T47D (cell line): ENCODE measurements at regions not wholly inside any gene's neighbourhood (a gene's known extent, or its start where the extent isn't known, plus 50 kb on each side); places are given as distances from the start of the nearest gene placed in this dataset.

Experiments used
- DNase-seq, 2 experiments: peaks; one replicate each; pipeline versions ENCODE4 v3.0.0 to v3.0.0-alpha.2; 2011 to 2012; ENCODE audit warnings: low read depth in 1 of 2, low spot score in 1 of 2
- JUND ChIP-seq: IDR thresholded peaks from 2 replicates; pipeline ENCODE4 v1.6.1; 2012; ENCODE audit warnings: low read depth
- in situ Hi-C: cut with HindIII; loops from 2 replicates; pipeline ENCODE4 v1.10.0; 2016; ENCODE audit warnings: low sequenced_read_pairs, low pct_unique_long_range_greater_than_20kb

DNA sequence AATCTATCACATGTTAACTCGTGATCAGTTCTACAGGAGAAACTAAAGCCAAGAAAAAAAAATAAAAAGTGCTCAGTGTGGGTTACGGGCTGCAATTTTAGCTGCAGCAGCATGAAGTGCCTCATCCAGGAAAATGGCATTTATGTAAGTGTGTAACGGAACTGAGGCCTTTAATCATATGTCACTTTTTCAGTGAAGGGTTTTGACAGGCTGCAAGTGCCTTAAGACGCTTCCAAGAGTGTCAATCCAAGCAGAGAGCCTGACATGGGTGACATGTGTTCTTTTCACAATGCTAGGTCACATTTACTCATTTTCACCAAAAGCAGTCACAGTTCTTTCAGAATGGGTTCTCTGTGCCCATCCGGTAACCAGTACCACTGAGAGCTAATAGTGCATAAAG is 604.6 kb downstream of the RAB28 start:
- in situ Hi-C loops, result no loop called here
- no peak for TF ChIP-seq JUND
- DNase-seq, result no peak

DNA sequence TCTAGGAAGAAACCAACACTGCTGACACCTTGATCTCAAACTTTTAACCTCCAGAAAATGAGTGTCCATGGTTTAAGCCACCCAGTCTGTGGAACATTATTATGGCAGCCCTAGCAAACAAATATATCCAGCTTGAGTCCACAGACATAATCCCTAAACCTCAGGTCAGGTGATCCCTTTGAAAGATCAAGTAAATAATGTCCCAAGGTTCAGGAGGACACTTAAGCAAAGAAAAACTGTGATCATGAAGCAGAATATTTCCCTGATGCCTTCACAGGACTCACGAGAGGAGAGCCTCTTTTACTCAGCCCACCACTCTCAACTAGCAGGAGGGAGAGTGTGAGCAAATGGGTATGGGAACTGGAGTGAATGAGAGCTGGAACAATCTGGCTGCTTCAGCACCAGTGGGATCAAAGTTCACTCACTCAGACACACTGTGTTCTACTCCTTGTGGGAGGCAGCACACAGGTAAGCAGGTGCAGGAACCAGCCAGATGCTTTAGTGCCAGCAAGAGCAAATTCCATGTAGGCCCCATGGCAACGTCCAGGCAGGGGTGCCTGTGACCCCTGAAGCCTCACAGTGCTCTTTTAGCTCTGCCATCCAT is 608.4 kb downstream of the RAB28 start:
- in situ Hi-C loops, result no loop called here
- TF ChIP-seq JUND, result no peak
- DNase-seq, result no peak

- in situ Hi-C loops, result no loop called here
- no peak for DNase-seq
- no peak for TF ChIP-seq JUND
Measured at GRCh38 chr4:12873351-12873750, 610.8 kb downstream of the RAB28 start.

- TF ChIP-seq JUND, result no peak
- peak in 1 of 2 experiments; percentile 39 for DNase-seq
- in situ Hi-C loops, result no loop called here
Measured at GRCh38 chr4:12861422-12861821, 622.7 kb downstream of the RAB28 start.

DNA sequence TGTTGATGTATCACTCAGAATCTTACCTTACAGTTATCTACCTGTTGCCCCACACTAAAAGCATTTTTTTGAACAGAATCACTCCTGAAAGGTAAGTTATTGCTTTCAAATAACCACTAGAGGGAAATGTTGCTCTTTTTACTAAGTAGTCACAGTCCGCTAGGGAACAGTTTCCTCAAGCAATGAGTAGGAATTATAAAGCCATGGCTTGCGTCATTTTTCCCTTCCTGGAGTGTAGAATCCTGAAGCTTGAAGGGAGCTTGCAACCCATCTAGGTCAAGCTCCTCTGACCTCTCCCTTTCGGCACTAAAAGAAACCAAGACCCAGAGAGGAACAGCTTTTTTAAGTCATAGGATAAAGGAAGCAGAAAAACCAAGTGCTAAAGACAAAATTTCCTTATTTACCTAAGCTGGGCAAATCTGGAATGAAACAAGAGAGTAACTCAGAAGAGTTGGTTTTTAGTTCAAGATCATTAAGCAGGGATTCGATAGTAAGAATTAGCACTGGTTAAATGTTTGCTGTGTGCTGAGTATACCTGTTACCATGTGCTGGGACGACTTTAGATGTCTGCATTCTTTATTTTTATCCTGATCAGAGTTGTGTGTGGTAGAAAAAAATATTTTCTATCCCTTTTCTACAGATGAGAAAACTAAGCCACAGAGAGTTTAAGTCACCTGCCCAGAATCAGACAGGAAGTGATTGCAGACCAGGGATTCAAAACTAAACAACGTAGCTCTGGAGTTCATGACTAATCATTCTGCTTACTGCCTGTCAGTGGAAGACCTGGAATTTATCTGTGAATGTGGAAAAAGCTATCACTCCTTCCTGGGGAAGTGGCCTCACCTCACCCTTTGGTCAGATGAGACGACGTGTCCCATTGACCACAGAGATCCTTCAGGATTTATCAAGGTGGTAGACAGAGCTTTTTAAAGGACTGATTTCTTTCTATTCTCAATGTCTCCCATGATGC is 631.5 kb downstream of the RAB28 start:
- TF ChIP-seq JUND, result no peak
- in situ Hi-C loops, result no loop called here
- DNase-seq, result peak; percentile 18 to 76

GRCh38 chr4:12846368-12846767 is 637.8 kb downstream of the RAB28 start:
- in situ Hi-C loops, result no loop called here
- no peak for TF ChIP-seq JUND
- DNase-seq, result no peak

DNA sequence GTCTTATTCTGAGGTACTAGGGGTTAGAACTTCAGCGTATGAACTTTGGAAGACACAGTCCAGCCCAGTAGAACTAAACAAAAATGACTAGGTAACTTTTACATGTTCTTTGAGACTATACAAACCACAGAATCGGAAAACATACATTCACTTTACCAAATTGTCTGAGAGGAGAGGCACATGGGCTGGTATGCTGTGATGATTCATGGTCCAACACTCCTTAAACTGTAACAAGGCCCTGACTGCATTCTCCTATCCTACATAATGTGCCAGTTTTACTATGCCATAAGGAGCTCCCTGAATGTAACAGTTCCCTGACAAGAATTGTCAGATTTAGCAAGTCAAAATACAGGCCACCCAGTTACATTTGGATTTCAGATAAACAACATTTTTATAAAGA is 640.0 kb downstream of the RAB28 start:
- TF ChIP-seq JUND, result no peak
- DNase-seq, result no peak
- in situ Hi-C loops, result no loop called here

DNA sequence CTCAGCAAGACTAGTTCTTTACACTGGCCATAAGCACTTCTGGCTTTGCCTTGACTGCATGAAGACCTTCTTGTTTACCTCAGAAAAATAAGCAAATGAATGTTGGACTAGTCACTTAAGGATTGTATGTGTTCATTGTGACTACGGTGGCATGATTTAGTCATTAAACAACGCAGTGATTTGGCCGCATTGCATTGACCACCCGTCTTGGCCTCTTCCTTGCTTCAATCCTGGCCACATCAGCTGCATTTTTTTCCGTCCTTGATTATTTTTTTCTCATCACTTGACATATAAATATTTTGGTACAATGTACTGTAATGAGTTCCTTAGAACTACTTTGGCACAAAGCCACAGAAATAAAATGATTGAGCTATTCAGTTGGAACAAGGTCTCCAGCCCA is 656.2 kb downstream of the RAB28 start:
- in situ Hi-C loops, result no loop called here
- DNase-seq, result no peak
- no peak for TF ChIP-seq JUND

DNA sequence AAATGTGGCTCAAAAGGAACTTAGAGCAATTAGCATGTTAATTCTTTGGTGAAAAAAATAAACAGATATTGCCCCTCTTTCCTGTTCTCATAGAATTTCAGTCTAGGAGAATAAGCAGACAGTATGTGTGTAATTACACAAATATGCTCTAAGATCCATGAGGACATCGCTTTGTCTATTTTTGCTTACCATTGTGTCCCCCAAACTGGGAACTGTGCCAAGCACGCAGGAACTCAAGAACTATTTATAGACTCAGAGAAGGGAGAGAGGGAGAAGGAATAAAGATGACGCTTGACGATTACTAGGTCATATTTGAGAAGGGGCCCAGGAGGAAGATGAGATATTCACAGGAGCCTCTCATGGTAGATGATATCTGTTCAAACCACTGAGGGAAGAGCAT is 692.6 kb downstream of the RAB28 start:
- no peak for TF ChIP-seq JUND
- no peak for DNase-seq
- in situ Hi-C loops, result no loop called here

GRCh38 chr4:12787261-12787660 is 696.9 kb downstream of the RAB28 start:
- DNase-seq, result no peak
- TF ChIP-seq JUND, result no peak
- in situ Hi-C loops, result no loop called here

DNA sequence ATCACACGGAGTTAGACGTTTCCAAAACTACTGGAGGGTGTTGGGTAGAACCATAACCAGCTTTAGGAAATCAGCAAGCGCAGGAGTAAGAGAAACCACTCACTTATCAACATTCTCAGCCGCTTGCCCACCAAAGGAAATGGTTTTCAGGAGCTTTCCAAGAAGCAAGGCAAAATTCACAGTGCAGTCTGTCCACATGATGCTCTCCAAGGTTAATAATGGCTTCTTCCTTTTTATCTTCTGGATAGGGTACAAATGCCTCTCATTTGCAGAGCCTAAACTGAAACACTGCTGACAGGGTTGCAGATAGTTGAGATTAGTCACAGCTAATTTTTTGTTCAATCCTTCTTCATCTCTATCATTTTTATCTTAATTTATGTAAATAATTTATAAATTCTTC is 705.4 kb downstream of the RAB28 start:
- TF ChIP-seq JUND, result no peak
- in situ Hi-C loops, result no loop called here

DNA sequence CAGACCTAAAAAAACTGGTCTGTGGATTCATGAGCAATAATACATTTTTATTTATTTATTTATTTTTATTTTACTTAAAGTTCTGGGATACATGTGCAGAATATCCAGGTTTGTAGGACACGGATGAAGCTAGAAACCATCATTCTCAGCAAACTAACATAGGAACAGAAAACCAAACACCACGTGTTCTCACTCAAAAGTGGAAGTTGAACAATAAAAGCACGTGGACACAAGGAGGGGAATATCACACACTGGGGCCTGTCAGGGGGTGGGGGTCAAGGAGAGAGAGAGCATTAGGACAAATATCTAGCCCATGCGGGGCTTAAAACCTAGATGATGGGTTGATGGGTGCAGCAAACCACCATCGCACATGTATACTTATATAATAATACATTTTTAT is 705.9 kb downstream of the RAB28 start:
- no peak for DNase-seq
- in situ Hi-C loops, result no loop called here
- no peak for TF ChIP-seq JUND

More for the DNA sequence above, 705.4 kb downstream of the RAB28 start:
- no peak for DNase-seq

- no peak for DNase-seq
- no peak for TF ChIP-seq JUND
- in situ Hi-C loops, result no loop called here
Measured at GRCh38 chr4:12770351-12770750, 713.8 kb downstream of the RAB28 start.
